Limb (tissue), 2 donors: ENCODE measurements at regions not wholly inside any gene's neighbourhood (a gene's known extent, or its start where the extent isn't known, plus 50 kb on each side); places are given as distances from the start of the nearest gene placed in this dataset.

ENCODE experiments used
- DNase-seq, 2 donors: peaks; one replicate each; pipeline ENCODE4 v3.0.0-alpha.2; 2016; ENCODE audit errors: extremely low spot score in 2 of 2

DNA sequence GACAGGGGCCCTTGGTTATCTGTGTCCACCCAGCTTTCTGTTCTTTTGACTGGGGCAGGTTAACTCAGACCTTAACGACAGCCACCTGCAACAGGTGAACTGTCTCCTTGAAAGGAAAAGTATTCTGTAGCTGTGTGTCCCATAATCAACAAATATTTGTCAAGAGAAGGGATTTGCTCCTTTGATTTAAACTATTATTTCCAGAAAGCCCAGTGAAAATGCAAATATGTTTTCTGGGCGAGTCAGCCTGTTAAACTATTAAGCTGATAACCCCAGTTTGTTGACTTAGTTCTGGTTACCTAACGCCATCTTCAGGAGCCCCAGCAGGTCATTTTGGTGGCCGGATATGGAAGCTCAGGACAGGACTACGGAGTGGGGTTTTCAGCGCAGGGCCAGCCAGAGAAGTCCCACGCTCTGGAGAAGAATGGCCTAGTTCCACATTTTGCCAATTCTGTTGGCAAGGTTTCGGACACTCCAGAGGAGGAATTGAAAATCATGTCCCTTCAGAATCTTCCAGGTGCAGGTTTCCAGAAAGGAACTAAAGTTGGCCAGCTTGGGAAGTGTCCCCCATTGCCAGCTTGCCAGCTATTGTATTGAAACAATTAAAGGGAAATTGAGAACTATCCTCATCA is 54.5 kb downstream of the ADRA2A start:
- no peak for DNase-seq

- DNase-seq, result no peak
Observed at GRCh38 chr10:111137007-111137406, 60.2 kb downstream of the ADRA2A start.

GRCh38 chr10:111137587-111137986 is 60.8 kb downstream of the ADRA2A start:
- no peak for DNase-seq

DNA sequence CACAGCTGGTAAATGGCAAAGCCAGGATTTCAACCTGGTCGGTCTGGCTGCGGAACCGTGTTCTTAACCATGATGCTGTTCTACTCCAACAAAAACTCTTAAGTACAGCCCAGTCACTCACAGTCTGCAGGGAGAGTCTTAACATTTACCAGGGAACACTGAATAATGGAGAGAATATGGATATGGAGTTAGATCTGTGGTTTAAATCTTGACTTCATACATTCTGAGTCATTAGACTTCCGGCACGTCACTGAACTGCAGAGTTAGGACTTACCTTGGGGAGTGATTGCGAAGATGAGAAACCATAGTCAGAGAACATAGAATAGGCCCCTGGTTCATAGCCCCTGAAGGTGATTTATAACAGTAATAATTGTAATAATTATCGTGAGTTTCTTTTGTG is 61.7 kb downstream of the ADRA2A start:
- DNase-seq, result no peak

- DNase-seq, result no peak
Observed at GRCh38 chr10:111139567-111139966, 62.7 kb downstream of the ADRA2A start.

GRCh38 chr10:111142092-111142768 is 65.4 kb downstream of the ADRA2A start:
- DNase-seq, result no peak

GRCh38 chr10:111146025-111146640 is 69.3 kb downstream of the ADRA2A start:
- DNase-seq, result no peak

GRCh38 chr10:111148025-111148424 is 71.2 kb downstream of the ADRA2A start:
- no peak for DNase-seq

DNA sequence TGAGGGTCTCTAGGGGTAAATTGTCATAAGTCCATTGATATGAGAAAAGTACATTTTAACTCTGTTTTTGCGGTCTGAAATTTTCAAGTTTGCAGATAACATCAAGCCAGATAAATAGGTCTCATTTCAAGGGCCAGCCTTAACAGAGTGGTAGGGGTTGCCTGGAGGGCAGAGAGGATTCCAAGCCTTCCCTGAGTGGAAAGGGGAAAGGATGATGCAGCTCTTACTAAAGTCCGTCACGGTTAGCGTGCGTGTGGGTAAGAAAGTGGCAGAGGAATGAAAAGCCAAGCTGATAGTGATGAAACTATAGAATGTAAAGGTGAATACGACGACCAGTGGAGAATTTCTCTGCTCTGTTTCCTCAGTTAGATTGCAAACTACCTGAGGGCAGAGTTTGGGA is 71.6 kb downstream of the ADRA2A start:
- DNase-seq, result no peak

GRCh38 chr10:111150691-111151090 is 73.9 kb downstream of the ADRA2A start:
- no peak for DNase-seq

GRCh38 chr10:111151595-111152307 is 74.9 kb downstream of the ADRA2A start:
- DNase-seq, result no peak

DNA sequence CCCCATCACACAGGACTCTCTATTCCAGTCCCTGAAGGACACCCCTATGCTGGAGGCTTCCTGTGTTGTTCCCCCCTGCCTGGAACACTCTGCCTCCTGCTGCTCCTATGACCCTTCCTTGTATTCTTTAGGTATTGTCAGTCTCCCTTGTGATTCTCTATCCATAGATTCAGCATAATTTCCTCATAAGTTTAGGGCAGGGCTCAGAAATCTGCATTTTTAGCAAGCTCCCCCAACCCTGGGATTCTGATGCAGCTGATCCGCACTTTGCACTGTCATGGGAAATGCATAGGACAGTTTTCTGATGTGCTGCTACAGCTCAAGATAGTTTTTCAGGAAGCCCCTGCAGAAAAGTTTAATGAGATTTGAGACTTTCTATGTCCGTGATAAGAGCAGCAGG is 79.9 kb downstream of the ADRA2A start:
- no peak for DNase-seq

- no peak for DNase-seq
Observed at GRCh38 chr10:111158595-111158994, 81.8 kb downstream of the ADRA2A start.

DNA sequence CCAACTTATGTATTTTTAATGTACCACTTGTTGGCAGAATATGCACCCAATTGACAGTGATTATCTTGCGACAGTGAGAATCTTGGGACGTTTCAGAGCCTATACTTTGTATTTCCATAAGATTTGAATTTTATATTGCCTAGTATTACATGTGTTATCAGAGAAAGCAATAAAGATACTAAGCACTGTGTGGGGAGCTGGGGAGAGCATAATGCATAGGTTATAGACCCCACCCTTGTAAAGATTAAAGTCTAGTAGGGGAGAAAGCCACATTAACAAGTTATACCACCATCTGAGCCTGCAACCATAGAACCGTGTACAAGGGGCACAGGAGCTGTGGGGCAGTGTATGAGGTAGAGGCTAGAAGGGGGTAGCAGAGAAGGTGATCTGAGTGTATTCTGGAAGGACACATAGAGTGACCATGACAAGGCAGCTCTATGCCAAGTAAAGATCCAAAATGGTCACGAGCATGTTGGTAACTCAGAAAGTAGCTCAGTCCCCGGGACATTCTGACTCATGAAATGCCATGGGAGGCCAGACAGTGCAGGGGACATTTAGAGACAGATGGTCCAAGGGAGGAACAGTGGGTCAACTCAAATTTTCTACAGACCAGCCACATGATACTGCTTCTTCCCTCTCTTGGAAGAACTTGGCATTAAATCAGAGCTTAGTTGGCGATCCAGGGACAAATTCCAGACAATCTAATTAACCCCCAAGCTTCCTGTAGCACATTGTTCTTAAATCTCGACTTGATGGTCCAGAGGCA is 84.5 kb downstream of the ADRA2A start:
- no peak for DNase-seq

DNA sequence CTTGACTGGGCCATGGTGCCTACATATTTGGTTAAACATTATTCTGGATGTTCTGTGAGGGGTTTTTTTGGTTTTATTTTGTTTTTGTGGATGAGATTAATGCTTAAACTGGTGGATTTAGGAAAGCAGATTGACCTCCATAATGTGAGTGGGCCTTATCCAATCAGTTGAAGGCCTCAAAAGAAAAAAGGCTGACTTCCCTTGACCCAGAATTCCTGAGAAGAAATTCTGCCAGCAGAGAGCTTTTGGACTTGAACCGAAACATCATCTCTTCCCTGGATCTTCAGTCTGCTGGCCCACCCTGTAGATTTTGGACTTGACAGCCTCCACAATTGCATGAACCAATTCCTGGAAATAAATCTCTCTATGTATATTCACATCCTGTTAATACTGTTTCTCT is 94.4 kb downstream of the ADRA2A start:
- no peak for DNase-seq

DNA sequence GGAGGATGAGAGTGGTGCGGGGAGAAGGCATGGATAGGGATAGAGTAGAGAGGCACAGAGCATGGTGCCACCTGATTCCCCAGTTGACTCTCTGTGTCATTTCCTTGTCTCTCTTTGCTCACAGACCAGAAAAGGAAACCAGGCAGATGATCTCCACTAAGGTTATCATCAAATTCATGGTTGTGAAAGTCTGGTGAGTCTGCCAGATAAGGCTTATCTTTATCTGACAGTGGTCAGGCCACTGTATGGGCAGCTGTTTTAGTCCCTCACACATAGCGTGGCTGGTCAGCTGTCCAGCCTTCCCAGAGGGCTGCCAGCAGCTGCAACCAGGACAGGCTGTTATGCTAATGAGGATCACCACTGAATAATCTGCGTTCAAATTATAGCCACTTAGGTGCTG is 99.0 kb downstream of the ADRA2A start:
- DNase-seq, result no peak

DNA sequence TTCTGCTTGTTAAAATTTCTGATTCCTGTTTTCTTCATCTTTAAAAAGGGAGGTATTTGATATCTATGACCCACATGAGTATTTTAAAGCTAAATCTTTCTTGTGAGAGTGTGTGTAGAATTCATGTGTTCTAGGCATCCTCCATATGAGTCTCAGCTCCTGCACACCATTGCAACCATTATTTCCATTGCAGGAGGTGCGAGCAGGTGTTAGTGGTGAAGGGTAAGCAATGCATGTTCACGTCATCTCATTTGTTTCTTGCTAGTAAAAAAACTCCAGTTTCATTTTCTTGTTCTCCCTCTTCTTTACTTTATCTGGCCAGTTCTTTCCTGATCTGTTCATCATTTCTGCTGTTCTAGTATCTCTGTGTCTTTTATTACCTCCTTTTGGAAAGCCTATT is 100.5 kb downstream of the ADRA2A start:
- no peak for DNase-seq

DNA sequence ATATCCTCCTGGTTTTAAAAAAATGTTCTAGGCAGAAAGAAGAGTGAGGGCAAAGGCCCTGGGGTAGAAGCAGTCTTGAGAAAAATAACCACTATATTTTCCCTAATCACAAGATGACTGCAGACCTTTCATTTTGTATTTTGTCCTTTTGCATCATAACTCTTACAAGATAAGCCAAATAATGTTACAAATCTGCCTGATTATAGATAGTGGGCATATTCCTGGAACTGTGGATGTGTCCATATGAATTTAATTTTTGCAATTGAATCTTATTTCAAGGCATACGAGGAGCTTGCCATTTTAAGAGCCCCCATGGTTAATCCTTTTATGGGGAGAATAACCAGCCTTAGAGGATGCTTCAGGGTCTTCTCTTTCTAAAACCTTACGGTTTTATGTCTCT is 102.7 kb downstream of the ADRA2A start:
- no peak for DNase-seq

DNA sequence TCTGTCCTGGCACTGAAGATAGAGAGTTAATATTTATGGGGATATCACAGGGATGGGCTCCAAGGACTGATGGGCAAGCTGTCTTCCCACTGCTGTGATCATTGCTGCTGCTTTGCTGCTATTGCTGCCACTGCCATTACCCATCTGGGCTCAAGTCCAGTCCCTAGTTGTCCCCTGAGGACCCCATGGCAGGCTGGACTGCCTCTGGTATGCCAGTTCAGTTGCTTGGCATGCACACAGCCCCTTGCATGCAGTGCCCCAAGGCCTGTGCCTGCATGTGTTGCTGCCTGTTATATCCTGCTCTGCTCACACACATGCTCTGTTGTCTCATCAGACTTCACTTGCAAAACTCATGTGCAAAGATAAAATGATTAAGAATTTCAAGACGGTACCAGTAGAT is 109.5 kb downstream of the ADRA2A start:
- no peak for DNase-seq

- no peak for DNase-seq
Observed at GRCh38 chr10:111187096-111187495, 110.3 kb downstream of the ADRA2A start.

- DNase-seq, result no peak
Observed at GRCh38 chr10:111199587-111199986, 122.8 kb downstream of the ADRA2A start.
